ENCODE measurements at regions not wholly inside any gene's neighbourhood (a gene's known extent, or its start where the extent isn't known, plus 50 kb on each side); places are given as distances from the start of the nearest gene placed in this dataset.

- H3K9me3 ChIP-seq: no peaks in the 10 kb centered on the region
- no peak overlapping the region for H3K4me3 ChIP-seq
- H3K36me3 ChIP-seq: no peaks in the 10 kb centered on the region
- ATAC-seq (ENCODE audit: insufficient number of reproducible peaks, low FRiP score, low read depth) (no peak), DNase-seq (ENCODE audit: low spot score) (no peak)
- no peaks in the 10 kb centered on the region for H3K27me3 ChIP-seq (replicated peaks; ENCODE audit: insufficient read depth)
- H3K4me1 ChIP-seq (ENCODE audit: control insufficient read depth in 1 of 2, low read depth in 2 of 2): no peaks in the 10 kb centered on the region
- no peak overlapping the region for H3K27ac ChIP-seq
- TF ChIP-seq CTCF (IDR thresholded peaks at IDR 0.05): no peak
Observed at GRCh38 chr13:53165261-53165660, 136.6 kb downstream of the OLFM4 start.

- TF ChIP-seq CTCF (IDR thresholded peaks at IDR 0.05): no peak
- H3K27ac ChIP-seq: no peak overlapping the region
- no peaks in the 10 kb centered on the region for H3K9me3 ChIP-seq
- H3K27me3 ChIP-seq (replicated peaks; ENCODE audit: insufficient read depth): no peaks in the 10 kb centered on the region
- DNase-seq (ENCODE audit: low spot score): no peak
- no peaks in the 10 kb centered on the region for H3K36me3 ChIP-seq
- no peaks in the 10 kb centered on the region for H3K4me1 ChIP-seq (ENCODE audit: control insufficient read depth in 1 of 2, low read depth in 2 of 2)
- no peak for ATAC-seq (ENCODE audit: insufficient number of reproducible peaks, low FRiP score, low read depth)
- H3K4me3 ChIP-seq: no peak overlapping the region
Observed at GRCh38 chr13:53167561-53167960, 138.9 kb downstream of the OLFM4 start.

GRCh38 chr13:53170910-53171309 is 142.3 kb downstream of the OLFM4 start:
- no peaks in the 10 kb centered on the region for H3K27me3 ChIP-seq (replicated peaks; ENCODE audit: insufficient read depth)
- H3K36me3 ChIP-seq: no peaks in the 10 kb centered on the region
- no peak for ATAC-seq (ENCODE audit: insufficient number of reproducible peaks, low FRiP score, low read depth)
- no peak overlapping the region for H3K4me3 ChIP-seq
- H3K27ac ChIP-seq: no peak overlapping the region
- no peaks in the 10 kb centered on the region for H3K9me3 ChIP-seq
- H3K4me1 ChIP-seq (ENCODE audit: control insufficient read depth in 1 of 2, low read depth in 2 of 2): no peaks in the 10 kb centered on the region
- no peak for TF ChIP-seq CTCF (IDR thresholded peaks at IDR 0.05)
- no peak for DNase-seq (ENCODE audit: low spot score)

GRCh38 chr13:53174545-53174944 is 145.9 kb downstream of the OLFM4 start:
- no peak for DNase-seq (ENCODE audit: low spot score)
- no peak for ATAC-seq (ENCODE audit: insufficient number of reproducible peaks, low FRiP score, low read depth)
- H3K9me3 ChIP-seq: no peaks in the 10 kb centered on the region
- no peaks in the 10 kb centered on the region for H3K4me1 ChIP-seq (ENCODE audit: control insufficient read depth in 1 of 2, low read depth in 2 of 2)
- no peak overlapping the region for H3K27ac ChIP-seq
- no peak overlapping the region for H3K4me3 ChIP-seq
- H3K36me3 ChIP-seq: no peaks in the 10 kb centered on the region
- no peaks in the 10 kb centered on the region for H3K27me3 ChIP-seq (replicated peaks; ENCODE audit: insufficient read depth)
- no peak for TF ChIP-seq CTCF (IDR thresholded peaks at IDR 0.05)

- Histone ChIP-seq H3K27ac (no peak overlapping the region), H3K36me3 (no peaks in the 10 kb centered on the region), H3K27me3 (replicated peaks; ENCODE audit: insufficient read depth) (no peaks in the 10 kb centered on the region), H3K4me3 (no peak overlapping the region), H3K4me1 (ENCODE audit: control insufficient read depth in 1 of 2, low read depth in 2 of 2) (no peaks in the 10 kb centered on the region), H3K9me3 (no peaks in the 10 kb centered on the region)
- ATAC-seq (ENCODE audit: insufficient number of reproducible peaks, low FRiP score, low read depth): no peak
- no peak for TF ChIP-seq CTCF (IDR thresholded peaks at IDR 0.05)
- DNase-seq (ENCODE audit: low spot score): no peak
Observed at GRCh38 chr13:53180684-53181083, 152.1 kb downstream of the OLFM4 start.
